Stomach (tissue), 4 donors: ENCODE measurements at regions not wholly inside any gene's neighbourhood (a gene's known extent, or its start where the extent isn't known, plus 50 kb on each side); places are given as distances from the start of the nearest gene placed in this dataset.

ENCODE experiments used
- CTCF ChIP-seq, 7 experiments: fragments of 450-650 bp in 4 of 7; fragments of 200-600 bp in 3 of 7; sonication (generic) in 3 of 7; IDR thresholded peaks; one replicate each; pipeline ENCODE4 v1.5.1; 2016 to 2019; ENCODE audit warnings: antibody characterized with exemption in 7 of 7, control low read depth in 2 of 7, mild to moderate bottlenecking in 1 of 7
- POLR2A ChIP-seq, 4 donors: fragments of 450-650 bp; IDR thresholded peaks; one replicate each; pipeline ENCODE4 v1.6.1; 2016; ENCODE audit warnings: antibody characterized with exemption in 4 of 4, control low read depth in 2 of 4, mild to moderate bottlenecking in 1 of 4, moderate library complexity in 1 of 4

- no peak for TF ChIP-seq POLR2A (IDR thresholded peaks at IDR 0.05)
- TF ChIP-seq CTCF (IDR thresholded peaks at IDR 0.05) = no peak
Measured at GRCh38 chr5:111972548-111972947, 215.6 kb upstream of the NREP start.
